DMS 273 treated with DMSO at 0.1 percent for 48 hours (cell line): ENCODE measurements at regions not wholly inside any gene's neighbourhood (a gene's known extent, or its start where the extent isn't known, plus 50 kb on each side); places are given as distances from the start of the nearest gene placed in this dataset.

Source experiments
- DNase-seq: peaks from one replicate; lab custom pipeline; 2025; lab: John Stamatoyannopoulos, UW

DNA sequence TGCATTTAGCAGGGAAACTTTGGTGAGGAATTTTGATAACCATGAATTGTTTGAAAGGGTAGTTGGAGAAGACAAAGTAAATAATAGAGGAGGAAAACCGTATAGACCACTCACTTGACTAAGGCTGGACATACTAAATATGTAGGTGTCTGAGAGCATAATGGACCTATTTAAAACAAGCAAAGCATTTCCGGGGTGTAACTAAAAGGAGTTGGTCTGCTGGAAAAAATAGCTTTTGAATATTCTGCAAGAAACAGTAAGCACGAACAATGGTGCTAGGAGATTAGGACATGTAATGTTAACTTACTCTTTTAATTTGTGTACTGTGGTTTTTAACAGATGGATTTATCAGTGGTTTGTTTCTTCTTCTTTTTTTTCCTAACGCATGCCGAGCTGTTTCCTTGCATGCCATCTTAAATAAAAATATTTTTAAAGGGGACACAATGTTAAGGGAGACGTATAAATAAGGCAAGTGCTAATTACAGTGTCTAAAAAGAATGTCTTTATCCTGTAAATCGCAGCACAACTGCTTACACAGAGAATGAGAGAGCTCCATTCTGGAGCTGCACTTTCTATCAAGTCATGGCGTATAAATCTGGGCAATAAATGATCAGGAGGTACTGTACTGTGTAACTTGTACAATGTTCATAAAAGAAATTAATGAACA, 492.1 kb downstream of the LMO4 start:
- no peak for DNase-seq

DNA sequence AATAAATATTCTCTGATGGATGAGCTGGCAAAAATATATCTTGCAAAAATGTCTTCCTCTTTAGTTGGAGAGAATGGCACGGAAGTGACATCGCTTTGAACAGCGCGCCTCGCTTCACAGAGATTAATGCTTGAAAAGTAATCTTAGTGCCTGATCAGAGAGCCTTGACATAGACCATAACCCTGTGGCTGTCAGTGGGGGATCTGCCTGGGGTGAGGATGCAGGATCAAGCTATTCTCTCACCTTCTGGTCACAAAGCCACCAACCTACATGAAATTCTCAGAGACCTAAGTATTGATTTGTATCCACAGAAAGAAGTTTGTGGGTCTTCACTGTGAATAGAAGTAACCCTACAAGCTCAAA, 492.6 kb downstream of the LMO4 start:
- DNase-seq, result no peak

DNA sequence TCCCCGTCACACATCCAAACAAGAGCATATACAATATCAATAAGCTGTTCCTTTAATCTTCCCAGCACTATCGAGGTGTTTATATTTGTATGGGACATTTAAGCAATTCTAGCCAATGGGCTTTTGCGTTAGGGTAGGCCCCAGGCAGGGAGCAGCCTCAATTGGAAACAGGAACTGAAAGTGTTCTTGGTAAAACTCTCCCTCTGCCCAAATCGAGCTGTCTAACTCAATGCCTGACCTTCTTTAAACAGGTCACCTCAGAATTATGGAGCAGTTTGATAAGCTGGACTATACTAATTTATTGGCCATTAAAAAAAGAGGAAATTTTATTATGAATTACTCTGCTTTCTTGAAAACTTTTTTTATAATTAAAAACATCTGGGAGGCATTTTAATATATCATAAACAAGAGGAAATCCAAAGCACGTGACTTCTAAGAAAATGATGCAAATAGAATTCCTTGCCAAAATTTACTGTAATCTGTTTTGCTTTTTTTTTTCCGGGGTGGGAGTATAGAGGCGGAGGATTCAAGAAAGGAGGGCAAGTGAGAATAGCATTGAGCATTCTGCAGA, 498.1 kb downstream of the LMO4 start:
- DNase-seq, result no peak

DNA sequence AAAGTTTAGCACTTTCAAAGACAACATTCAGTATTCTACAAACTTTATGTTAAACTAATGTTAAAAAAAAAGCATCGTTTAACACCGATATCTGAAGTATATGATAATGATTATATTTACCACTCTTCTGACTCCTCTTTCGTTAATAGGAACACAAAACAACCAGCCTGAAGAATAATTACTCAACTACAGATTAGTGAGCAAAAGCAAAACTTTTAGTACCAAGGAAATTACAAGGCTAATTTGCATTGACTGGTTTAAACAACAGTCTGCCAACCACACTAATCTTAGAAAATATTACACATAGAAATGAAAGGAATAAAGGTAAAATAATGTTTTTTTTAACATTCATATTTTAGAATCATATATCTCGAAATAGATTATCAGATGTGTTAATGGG, 500.7 kb downstream of the LMO4 start:
- no peak for DNase-seq

DNA sequence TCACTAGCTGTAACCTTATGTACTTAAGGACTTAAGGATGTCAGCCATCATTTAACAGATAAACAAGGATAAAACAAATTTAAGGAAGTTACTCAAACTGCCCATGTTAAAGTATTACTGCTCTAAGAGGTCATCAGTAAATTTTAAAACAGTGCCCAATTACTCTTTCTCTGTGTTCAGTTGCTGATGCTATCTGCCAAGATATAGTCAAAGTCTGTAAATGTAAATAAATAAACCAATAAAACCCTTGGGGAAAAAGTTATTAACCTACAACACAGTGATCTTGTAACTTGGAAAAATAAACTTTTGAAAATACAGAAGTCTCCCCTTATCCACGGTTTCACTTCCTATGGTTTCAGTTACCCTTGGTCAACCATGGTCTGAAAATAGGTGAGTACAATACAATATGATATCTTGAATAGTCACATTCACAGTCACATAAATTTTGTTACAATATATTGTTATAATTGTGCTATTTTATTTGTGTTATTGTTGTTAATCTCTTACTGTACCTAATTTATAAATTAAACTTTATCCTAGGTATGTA, 501.8 kb downstream of the LMO4 start:
- DNase-seq, result no peak

DNA sequence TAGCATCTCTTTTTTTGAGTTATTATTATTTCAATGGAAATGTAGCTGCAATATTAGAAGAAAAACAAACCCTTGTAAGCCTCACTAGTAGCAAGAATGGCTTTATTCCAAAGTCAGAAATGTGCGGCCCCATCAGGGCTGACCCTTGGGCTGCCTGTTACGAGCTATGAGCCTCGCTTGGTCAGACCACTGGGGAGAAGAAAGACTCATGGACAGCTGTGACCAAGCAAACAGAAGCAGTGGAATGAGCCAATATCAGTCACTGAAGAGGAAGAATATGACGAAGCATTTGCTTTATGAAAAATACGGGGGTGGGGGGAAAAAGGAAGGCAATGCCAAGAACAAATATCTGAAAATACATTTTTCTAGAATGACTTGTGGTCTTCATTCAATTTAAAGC, 504.5 kb downstream of the LMO4 start:
- no peak for DNase-seq

DNA sequence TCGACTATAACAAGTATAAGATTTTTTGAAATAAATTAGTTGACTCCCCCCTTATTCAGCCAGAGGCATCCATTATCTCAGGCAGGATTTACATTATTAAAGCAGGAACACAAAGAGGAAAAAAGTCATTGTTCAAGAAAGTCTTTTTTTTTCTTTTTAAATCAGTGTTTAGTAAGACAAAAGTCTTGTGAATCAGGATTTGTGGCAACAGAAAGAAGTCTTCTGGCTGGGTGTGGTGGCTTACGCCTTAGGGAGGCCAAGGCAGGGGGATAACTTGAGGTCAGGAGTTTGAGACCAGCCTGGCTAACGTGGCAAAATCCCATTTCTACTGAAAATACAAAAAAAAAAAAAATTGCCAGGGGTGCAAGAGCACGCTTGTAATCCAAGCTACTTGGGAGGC, 505.5 kb downstream of the LMO4 start:
- DNase-seq, result no peak

DNA sequence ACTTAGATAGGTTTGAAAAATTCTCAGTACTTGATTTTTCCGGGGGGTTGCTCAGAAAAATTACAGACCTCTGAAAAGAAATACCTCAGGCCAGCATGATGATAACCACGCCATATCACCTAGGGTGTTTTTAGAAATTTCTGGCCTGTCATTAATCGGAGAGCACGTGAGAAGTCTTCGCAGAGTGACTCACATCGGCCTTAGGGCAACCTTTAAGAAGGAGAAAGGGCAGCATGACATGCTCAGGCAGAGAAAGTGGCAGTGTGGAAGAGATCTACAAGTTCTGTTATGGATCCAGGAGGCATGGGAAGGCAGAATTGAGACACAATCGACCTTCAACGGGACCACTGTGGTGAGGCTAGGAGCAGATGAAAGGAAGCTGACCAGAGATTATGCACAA, 506.3 kb downstream of the LMO4 start:
- no peak for DNase-seq

DNA sequence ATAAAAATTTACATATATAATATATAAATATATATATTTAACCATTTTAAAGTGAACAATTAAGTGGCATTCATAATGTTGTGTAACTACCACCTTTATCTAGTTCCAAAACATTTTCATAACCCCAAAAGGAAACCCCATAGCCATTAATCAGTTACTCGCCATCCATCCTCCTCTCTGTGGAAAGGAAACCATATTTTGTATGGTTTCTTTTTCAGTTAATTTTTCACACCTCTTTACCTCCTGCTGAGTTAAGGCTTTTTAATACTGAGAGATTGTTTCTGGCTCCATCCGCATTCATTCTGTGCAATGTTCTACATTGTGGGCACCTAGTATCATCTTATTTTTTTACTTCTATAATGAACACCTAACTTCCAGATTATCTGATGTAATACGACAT, 512.1 kb downstream of the LMO4 start:
- DNase-seq, result no peak

DNA sequence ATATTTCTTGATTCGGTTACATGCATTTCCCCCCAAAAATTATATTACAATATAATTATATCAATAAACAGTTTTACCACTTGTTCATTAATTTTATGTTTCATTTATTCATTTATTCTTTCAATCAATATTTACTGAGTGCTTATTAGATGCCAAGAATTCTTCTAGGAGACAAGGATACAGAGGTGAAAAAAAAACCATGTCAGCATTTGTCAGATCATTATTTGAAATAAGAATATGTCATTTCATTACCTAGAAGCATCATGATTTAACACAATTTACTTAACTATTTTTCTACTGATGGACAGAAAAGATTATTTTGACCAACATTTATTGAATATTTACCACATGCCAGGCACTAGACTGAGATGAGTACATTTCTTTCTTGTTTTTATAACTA, 512.7 kb downstream of the LMO4 start:
- no peak for DNase-seq

DNA sequence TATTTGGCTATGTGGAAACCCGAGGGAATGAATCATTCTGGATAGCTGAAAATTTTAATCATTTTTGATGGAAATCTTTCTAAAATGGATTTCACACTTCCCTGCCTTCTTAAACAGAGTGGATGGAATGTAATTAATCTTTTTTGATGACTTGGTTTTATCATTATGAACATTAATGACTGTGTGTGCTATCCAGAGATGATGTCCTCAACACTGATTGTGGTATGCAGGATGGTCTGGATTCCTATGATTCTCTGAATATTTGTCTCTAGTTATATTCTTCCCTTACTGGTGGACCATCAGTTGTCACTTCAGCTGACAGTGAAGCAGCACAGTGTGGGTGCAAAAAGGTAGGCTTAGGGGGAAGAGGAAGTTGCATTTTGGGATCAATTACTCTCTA, 513.5 kb downstream of the LMO4 start:
- no peak for DNase-seq

DNA sequence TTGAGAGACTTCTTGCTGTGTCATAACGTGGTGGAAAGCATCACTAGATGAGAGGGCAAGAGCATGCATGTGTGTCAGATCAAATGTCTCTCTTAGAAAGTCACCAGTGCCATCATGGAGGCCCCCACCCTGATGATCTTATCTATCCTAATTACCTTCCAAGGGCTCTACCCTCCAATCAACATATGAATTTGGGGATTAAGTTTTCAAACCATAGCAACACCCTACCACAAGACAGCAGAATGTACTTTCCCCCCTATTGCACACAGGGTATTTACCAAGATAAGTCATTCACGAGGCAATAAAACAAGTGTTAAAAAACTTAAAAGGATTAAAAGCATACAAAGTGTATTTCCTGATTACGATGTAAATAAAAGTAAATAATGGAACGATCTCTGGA, 515.6 kb downstream of the LMO4 start:
- DNase-seq, result no peak

DNA sequence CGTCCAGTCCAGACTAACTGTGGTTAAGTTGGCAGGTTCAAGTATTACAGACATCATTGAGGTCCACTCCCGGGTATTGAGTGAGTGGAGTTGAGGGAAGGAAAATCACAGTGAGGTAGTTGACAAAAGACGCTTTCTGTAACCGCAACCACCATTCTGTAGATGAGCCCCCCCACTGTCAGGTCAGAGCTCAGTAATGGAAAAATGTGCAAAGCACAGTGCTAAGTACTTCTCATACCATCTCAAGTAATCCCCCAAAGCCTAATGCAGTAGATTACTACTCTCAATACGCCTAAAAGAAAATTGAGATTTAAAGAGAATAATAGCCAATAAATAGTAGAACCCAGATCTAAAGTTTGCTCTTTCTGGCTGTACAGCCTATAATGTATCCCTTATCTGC, 522.8 kb downstream of the LMO4 start:
- no peak for DNase-seq

DNA sequence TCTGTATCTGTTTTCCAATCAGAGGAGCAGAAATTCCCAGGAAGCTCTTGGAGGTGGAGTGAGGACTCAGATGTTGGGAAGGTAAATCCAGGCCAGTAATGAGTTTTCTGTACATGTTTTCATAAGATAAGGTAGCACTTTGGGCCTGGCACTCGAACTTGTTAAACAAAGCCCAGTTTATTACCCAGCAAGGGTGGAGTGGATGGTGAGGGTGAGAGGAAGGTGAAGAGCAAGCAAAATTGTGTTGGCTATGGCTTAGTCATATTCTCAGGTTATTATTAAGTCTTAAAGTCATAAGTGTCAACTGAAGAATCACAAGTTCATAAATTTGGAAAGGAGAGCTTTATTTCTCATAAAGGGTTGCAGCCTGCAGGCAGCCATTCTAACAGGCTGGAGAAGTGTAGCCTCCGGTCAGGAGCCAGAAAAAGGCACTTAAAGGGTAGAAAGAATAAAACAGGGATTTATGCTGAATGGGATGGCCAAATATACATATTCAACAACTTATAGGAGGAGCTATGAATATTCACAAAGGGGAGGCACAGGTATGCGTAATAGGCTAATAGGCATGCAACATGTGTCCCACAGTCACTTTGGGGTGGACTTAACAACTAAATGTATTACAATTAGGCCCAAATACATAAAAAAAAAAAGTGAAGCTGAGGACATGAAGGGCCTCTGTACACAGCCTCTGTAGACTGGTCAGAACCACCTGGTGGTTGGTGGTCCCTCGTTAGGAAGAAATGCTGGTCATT, 523.9 kb downstream of the LMO4 start:
- DNase-seq, result no peak

DNA sequence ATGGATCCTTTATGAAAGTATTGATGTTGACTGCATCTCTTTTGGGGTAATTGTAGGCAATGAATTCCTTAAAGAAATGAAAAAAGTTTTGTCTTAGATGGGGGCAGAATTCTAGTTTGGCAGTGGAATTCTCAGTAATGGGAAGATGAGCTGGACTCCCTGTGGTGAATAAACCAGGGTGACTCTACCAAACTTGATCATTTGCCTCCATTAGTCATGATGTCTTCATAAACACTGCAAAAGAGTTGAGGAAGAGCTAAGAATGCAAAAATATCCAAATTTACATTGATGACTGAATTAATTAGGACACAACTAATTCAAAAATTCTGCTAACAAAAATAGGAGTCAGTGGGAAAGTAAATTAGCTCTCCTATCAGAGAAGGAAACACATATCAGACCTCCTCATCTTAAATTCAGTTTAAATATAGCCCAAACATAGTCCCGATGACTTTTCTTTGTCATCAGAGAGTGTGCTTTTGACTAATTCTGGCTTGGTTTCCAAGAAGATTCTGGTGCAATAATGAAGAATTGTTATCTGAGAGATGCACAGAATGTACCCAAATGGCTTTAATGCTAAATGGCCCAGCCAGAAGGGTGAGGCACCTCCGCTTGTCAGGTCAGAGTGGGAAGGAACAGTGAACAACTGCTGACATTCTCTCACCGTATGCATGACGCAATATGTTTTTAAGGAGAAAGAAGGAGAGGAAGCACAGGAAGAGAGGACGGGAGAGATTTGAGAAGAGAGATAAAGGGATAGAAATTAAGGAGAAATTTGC, 525.1 kb downstream of the LMO4 start:
- no peak for DNase-seq

DNA sequence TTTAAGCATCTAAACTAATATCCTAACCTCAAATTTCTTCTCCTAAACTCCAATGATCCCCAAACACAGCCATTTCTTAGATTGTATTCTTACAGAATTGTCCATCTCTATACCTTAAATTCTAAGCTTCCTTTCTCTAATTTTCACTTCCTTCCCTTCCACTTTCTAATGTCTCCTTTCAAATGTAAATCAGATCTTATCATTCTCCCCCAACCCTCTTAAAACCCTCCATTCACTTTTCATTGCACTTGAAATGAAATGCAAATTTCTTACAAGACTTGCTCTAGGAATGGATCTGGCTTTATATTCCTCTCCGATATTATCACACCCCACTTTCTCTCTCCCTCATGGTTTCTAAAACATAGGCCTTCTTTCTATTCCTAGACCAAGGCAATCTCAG, 534.6 kb downstream of the LMO4 start:
- DNase-seq, result no peak

DNA sequence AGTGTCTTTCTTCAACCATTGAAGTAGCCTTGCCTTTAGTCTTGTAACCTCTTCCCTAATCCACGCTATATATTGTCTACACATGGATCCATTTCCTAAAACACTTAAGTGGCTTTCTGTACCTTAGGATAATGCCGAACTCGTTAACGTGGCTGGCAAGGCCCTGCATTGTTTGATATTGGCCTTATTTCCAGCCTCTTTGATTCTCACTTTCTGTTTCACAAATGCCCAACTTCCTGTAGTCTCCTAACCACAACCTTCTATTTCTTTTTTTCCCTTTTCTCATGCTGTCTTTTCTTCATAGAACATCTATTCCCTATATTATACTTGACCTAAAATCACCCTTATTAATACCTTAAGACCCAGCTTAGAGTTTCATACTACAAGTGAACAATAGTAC, 536.0 kb downstream of the LMO4 start:
- DNase-seq, result no peak

DNA sequence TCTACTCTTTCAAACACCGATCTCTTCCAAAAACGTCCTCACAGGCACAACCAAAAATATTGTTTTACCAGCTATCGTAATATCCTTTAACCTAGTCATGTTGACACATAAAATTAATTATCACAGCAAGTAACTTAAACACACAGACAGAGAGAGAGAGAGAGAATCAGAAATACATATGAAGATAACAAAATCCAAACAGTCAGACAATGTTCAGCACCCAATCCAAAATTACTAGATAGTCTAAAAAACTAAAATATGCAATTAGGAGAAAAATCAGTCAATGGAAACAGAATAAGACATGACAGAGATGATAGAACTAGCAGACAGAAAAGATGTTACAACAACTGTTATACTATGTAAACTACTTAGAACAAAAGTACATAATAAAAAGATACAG, 537.7 kb downstream of the LMO4 start:
- DNase-seq, result no peak

DNA sequence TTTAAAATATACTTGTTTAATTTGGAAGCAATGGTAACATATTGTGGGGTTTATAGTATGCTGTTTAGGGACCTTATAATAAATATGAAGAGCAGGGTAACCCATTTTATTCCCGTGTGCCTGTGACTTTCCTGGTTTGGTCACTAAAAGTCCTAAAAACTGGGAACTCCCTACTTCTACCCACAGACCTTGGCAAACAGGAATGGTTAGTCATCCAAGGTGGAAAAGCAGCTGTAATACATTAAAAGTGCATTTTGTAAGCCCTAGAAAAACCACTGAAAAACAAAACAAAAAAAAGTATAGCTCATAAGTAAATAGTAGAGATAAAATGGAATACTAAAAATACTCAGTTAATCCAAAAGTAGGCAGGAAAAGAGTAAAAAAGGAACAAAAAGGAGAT, 538.9 kb downstream of the LMO4 start:
- DNase-seq, result no peak

DNA sequence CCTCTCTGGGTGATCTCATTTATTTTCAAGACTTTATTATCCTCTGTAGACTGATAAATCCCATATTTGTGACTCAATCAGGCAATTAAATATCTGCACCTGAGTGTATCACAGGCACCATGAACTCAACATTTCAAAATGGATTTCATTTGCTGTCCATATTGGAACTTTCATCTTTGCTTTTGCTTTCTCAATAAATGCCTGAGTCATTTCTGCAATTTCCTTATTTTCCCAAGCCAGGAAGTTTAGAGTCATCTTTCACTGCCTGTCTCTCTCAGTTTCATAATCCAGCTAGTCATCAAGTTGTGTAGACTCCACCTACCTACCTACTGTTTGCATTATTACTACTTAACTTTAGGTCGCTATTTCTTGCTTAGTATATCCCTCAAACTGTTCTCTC, 540.9 kb downstream of the LMO4 start:
- DNase-seq, result no peak

DNA sequence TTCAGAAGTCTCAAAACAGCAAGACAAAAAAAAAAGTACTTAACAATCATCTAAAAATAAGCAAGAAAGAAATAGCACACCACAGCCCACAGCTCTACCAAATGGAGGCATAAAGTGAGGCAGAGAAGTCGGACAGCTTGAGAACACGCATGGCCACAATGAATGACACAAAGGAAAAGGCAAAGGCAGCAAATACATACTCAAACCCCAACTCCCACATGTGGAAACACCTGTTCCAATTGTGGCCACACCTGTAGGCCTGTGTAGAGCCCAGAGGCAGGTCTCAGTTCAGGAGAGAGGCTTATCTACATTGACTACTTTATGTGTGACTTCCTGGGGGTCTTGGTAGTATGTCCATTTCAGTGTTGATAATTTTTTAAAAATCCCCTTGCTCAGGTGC, 543.5 kb downstream of the LMO4 start:
- no peak for DNase-seq

DNA sequence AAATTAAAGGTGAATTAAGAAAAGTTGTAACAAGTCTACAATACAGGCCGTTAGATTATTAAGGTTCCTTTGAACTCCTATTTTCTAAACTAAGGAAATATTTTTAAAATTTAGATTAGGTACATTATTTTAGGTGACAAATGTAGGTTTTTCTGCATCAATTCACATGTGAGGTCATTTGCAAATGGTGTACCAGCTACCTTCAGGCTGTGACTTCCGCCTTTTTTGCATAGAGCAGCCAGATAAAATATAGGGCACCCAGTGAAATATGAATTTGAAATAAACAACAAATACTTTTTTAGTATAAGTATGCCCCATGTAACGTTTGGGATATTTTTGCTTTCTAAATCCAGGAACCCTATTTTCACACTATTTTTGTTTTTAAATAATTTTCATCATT, 544.0 kb downstream of the LMO4 start:
- no peak for DNase-seq

DNA sequence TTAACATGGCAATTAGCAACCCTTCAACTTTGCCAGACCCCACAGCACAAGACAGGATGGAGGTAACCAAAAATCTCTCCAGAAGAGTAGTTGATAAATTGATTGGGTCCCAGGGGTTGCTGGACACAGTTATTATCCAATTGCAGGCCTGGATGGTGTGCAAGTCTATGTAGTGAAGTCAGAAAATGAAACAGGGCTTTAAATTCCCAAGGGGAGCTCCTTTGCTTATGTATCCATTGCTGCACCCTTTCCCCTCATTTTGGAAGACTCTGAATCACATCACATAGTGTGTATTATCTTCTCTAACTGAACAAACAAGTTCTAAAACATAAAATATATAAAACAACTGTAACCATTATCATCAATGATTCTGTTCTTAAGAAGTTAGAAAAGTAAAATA, 550.2 kb downstream of the LMO4 start:
- DNase-seq, result no peak
